Psoas muscle (tissue), 7 donors: ENCODE measurements at regions not wholly inside any gene's neighbourhood (a gene's known extent, or its start where the extent isn't known, plus 50 kb on each side); places are given as distances from the start of the nearest gene placed in this dataset.
A peak's percentile ranks its signal among the peaks of the same experiment; 100 is the strongest.
"Not testable (repeated sequence)": the region's sequence is repeated elsewhere in the genome, so short reads cannot be mapped to it uniquely, and the experiment has no call there.

Source experiments
- ATAC-seq, 4 donors: fragments of 200-7000 bp; cut with Tn5 transposase; one replicate each; pipeline ENCODE4 v1.9.1; 2020; ENCODE audit warnings: moderate library complexity in 3 of 4, mild to moderate bottlenecking in 2 of 4
- DNase-seq, 2 donors: peaks; one replicate each; pipeline ENCODE4 v3.0.0-alpha.2; 2020
- H3K27ac ChIP-seq: fragments of 200-600 bp; one replicate; pipeline ENCODE4 v1.8.0; 2022
- H3K27me3 ChIP-seq, 3 donors: fragments of 200-600 bp in 1 of 3; one replicate each; pipeline versions ENCODE4 v1.6.1 to v1.8.0; 2013 to 2022; ENCODE audit warnings: low read length in 2 of 3, mild to moderate bottlenecking in 2 of 3, moderate library complexity in 1 of 3; ENCODE audit not compliant: insufficient read depth in 3 of 3
- H3K36me3 ChIP-seq, 2 donors: fragments of 200-600 bp in 1 of 2; one replicate each; pipeline versions ENCODE4 v1.6.1 to v1.8.0; 2013 to 2022; ENCODE audit warnings: low read depth in 1 of 2, mild to moderate bottlenecking in 1 of 2, moderate library complexity in 1 of 2; ENCODE audit not compliant: insufficient read depth in 1 of 2
- H3K4me1 ChIP-seq: fragments of 200-600 bp; one replicate; pipeline ENCODE4 v1.8.0; 2022
- H3K4me3 ChIP-seq: fragments of 200-600 bp; one replicate; pipeline ENCODE4 v1.8.0; 2022; ENCODE audit warnings: mild to moderate bottlenecking
- H3K9me3 ChIP-seq: fragments of 200-600 bp; one replicate; pipeline ENCODE4 v1.8.0; 2022
- WGBS, 3 donors: extraction: QIAGEN DNeasy Blood & Tissue Kit; methylation state at CpG; one replicate each; pipeline versions ENCODE4 v1.1.6 to v1.1.7; 2013; 5-methylcytosine and 5-hydroxymethylcytosine counted together
- intact Hi-C, 2 donors: fragments of 100-400 bp; cut with DNase I; formaldehyde crosslinking; loops; one replicate each; pipeline versions ENCODE4 v1.11.0 to v1.14.2; 2022
- TF ChIP-seq, protein P1 (sequence below): fragments of 200-600 bp; IDR thresholded peaks from one replicate; pipeline ENCODE4 v1.8.0; 2022; ENCODE audit warnings: antibody characterized with exemption
- donor health status: healthy with polysubstance abuse.
- donor health status: DM: no; HTN: no; CAD: no; lungs with moderate emphysema.
- donor health status: Bipolar disorder and iron deficiency.
- donor health status: healthy.
- donor health status: DM: yes; HTN: yes; CAD: no.
- donor health status: DM: no; HTN: no; CAD: no.
- donor health status: DM: yes; HTN: yes; CAD: no.

DNA sequence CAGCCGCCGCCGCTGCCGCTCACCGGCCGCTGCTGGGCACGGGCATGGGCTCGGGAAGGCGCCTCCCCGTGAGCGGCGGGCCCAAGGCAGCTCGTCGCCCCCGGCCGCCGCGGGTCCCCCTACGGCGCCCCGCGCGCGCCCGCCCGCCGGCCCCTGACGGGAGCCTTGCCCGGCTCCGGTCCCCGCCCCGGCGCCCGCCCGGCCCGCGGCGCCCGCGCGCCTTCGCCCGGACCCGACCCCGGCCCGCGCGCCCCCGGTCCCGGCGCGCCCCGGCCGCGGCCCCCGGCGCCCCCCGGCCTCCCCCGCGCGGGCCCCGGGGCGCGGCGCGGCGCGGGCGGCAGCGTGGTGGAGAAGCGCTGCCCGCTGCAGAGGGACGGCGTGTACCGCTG, 177.7 kb downstream of the OR4M2 start:
- no peaks in the 10 kb centered on the region for H3K9me3 ChIP-seq
- H3K36me3 ChIP-seq = no peaks in the 10 kb centered on the region
- H3K27me3 ChIP-seq = no peaks in the 10 kb centered on the region
- no peak overlapping the region for H3K27ac ChIP-seq
- intact Hi-C loops = no loop called here
- DNase-seq (no peak), ATAC-seq (no peak)
- H3K4me1 ChIP-seq = no peaks in the 10 kb centered on the region
- TF ChIP-seq, protein P1, sequence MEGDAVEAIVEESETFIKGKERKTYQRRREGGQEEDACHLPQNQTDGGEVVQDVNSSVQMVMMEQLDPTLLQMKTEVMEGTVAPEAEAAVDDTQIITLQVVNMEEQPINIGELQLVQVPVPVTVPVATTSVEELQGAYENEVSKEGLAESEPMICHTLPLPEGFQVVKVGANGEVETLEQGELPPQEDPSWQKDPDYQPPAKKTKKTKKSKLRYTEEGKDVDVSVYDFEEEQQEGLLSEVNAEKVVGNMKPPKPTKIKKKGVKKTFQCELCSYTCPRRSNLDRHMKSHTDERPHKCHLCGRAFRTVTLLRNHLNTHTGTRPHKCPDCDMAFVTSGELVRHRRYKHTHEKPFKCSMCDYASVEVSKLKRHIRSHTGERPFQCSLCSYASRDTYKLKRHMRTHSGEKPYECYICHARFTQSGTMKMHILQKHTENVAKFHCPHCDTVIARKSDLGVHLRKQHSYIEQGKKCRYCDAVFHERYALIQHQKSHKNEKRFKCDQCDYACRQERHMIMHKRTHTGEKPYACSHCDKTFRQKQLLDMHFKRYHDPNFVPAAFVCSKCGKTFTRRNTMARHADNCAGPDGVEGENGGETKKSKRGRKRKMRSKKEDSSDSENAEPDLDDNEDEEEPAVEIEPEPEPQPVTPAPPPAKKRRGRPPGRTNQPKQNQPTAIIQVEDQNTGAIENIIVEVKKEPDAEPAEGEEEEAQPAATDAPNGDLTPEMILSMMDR = no peak
- H3K4me3 ChIP-seq = no peak overlapping the region
- 45 to 69% (median 66%) methylated on average over 33 to 75 of the region's 75 CpGs for WGBS, 3 donors

DNA sequence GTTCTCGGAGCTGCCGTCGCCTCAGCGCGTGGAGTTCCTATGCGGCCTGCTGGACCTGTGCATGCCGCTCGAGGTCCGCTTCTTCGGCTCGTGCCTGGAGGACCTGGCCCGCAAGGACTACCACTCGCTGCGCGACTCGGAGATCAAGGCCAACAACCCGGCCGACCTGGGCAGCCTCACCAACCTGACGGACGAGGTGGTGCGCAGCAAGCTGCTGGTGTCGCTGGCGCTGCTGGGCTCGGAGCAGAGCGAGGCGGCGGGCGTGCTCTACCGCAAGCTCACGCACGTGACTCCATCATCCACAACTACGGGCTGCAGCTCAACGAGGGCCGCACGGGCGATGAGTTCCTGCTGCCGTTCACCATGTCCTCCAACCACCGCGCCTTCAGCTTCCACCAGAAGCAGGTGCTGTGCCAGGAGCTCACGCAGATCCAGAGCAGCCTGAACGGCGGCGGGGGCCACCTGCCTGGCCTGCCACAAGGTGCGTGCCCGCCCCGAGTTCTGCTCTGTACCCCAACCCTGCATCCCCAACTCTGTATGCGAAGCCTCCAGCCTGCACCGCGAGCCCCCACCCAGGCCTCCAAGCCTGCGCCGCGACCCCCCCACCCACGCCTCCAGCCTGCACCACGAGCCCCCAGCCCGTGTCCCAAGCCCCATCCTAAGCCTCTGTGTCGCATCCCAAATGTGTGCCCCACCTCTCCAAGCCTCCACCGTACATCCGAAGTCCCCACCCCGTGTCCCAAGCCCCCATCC, 178.2 kb downstream of the OR4M2 start:
- Histone ChIP-seq H3K4me3 (no peak overlapping the region), H3K27ac (no peak overlapping the region), H3K27me3 (no peaks in the 10 kb centered on the region), H3K36me3 (no peaks in the 10 kb centered on the region), H3K4me1 (no peaks in the 10 kb centered on the region), H3K9me3 (no peaks in the 10 kb centered on the region)
- WGBS, 3 donors = 68 to 78% (median 77%) methylated on average over 53 to 59 of the region's 59 CpGs
- intact Hi-C loops = no loop called here
- ATAC-seq (no peak), DNase-seq (no peak)
- TF ChIP-seq, protein P1 = no peak

DNA sequence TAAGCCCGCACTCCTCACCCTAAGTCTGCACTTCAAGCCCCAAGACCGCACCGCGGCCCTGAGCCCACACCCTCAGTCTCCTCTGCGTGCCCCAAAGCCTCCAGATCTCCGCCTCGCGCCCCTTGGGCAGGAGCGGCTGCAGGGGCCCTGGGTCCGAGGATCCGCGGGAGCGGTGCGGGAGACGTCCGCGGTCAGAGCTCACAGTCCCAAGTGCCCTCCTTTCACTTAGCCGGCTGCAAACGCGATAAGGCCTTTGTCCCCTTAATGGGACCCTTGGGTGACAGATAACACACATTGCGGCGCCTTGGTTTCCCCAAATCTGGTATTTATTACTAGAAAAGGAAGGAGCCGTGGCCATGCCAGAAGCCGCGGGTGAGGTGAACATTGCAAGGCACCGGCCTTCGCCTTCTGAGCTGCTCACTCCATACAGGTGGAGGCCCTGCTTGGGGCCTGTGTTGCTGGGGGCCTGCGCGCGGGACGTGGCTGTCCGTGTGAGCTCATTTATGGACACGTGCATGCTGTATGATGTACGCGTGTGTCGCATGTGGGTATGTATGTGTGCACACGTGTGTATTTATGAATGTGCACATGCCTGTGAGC, 178.9 kb downstream of the OR4M2 start:
- DNase-seq, H3K4me3 ChIP-seq, H3K36me3 ChIP-seq, intact Hi-C loops, H3K9me3 ChIP-seq, H3K27me3 ChIP-seq, H3K4me1 ChIP-seq, H3K27ac ChIP-seq, ATAC-seq: not testable (repeated sequence)
- WGBS, 3 donors = 78 to 81% (median 81%) methylated on average over 37 of the region's 37 CpGs

DNA sequence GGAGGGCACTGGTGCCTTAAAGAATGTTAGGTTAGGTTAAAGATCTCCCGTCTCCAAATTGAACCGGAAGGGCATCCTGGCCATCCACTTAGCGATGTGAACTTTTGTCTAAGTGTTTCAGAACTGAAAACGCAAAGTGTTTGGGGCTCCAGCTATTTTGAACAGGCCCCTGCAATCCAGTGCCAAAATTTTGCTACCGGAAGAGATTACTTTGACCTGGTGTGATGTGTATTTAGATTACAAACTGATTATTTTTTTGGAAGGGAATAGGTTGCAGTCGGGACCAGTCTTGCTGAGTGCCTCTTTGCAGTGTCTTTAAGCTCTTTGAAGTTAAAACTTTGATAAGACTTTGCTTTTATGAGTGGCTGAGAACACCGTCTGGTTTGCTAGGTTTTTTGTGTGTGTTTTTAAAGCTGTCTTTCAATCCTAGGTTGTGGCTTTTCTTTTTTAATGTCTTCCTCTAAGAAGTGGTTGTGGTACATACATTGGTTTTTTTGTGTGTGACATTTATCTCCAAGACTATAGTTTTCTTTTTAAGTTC, 179.6 kb downstream of the OR4M2 start:
- WGBS, 3 donors = 76 to 81% (median 77%) methylated on average over 7 of the region's 7 CpGs

DNA sequence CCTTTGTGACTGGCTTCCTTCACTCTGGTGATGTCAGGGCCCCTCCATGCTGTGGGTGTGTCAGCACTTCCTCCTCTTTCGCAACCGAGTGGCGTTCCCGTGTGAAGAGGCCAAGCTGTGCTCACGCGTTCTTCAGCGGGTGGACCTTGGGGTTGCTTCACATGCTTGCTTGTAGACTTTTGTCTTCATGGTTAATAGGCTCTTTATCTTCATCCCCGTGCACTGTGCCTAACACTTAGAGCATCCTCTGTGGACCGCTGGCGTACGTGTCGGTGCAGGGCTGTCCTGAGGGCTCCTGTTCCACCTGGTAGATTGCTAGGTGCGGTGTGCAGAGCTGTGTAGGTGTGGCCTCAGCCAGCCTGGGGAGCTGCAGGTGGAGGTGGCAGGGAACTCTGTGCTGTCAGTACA, 182.3 kb downstream of the OR4M2 start:
- no peak overlapping the region for H3K27ac ChIP-seq
- no peak for ATAC-seq
- no peaks in the 10 kb centered on the region for H3K27me3 ChIP-seq
- TF ChIP-seq, protein P1 = no peak
- H3K36me3 ChIP-seq = no peaks in the 10 kb centered on the region
- peak in 1 of 2 donors; percentile 63 for DNase-seq
- H3K4me1 ChIP-seq = no peaks in the 10 kb centered on the region
- no peak overlapping the region for H3K4me3 ChIP-seq
- intact Hi-C loops = no loop called here
- 80 to 88% (median 85%) methylated on average over 13 of the region's 13 CpGs for WGBS, 3 donors
- no peaks in the 10 kb centered on the region for H3K9me3 ChIP-seq

More for the DNA sequence above, 179.6 kb downstream of the OR4M2 start:
- ATAC-seq (no peak), DNase-seq (no peak)
- intact Hi-C loops = no loop called here
- Histone ChIP-seq H3K36me3 (no peaks in the 10 kb centered on the region), H3K27ac (no peak overlapping the region), H3K27me3 (no peaks in the 10 kb centered on the region), H3K4me3 (no peak overlapping the region), H3K4me1 (no peaks in the 10 kb centered on the region), H3K9me3 (no peaks in the 10 kb centered on the region)
- TF ChIP-seq, protein P1 = no peak
